Pulmonary artery endothelial cell (primary cell): ENCODE measurements at regions not wholly inside any gene's neighbourhood (a gene's known extent, or its start where the extent isn't known, plus 50 kb on each side); places are given as distances from the start of the nearest gene placed in this dataset.
"Not testable (repeated sequence)": the region's sequence is repeated elsewhere in the genome, so short reads cannot be mapped to it uniquely, and the experiment has no call there.

ENCODE experiments used
- DNase-seq: peaks from one replicate; pipeline ENCODE4 v3.0.0-alpha.2; 2011; ENCODE audit warnings: low read depth, low spot score

DNA sequence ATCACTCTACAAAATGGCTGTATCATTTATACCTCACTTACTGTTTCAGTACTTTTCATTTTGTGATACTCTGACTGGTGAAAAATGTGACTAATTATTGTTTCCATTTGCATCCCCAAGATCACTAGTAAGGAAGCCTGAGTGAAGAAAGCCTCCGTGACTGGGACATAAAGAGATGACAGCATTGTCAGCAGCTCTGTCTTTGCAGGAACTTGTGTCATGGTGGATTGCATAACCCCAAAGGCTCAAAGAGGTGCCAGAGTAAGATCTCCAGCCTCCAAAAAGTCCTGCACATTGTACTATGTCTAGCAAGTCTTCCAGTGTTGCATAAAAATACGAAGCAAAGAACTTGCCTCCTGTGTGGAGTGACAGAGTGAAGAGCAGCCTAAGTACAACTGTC lies 187.5 kb upstream of the CRIM1 start:
- DNase-seq = no peak

DNA sequence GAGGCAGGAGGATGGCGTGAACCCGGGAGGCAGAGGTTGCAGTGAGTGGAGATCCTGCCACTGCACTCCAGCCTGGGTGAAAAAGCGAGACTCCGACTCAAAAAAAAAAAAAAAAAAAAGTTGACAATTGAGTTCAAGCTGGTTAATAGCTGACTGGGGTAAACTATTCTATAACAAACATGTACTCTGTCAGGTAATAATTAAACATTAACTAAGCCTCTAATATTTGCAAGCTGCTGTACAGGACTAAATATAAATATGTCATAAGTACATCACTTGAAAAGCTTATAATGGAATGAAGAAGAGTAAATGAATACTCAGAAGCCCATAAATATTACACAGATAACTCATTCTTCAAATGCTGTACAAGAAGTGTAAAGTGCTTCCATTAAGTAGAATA lies 190.4 kb upstream of the CRIM1 start:
- no peak for DNase-seq

GRCh38 chr2:36163520-36164254 lies 191.9 kb upstream of the CRIM1 start:
- DNase-seq = no peak

DNA sequence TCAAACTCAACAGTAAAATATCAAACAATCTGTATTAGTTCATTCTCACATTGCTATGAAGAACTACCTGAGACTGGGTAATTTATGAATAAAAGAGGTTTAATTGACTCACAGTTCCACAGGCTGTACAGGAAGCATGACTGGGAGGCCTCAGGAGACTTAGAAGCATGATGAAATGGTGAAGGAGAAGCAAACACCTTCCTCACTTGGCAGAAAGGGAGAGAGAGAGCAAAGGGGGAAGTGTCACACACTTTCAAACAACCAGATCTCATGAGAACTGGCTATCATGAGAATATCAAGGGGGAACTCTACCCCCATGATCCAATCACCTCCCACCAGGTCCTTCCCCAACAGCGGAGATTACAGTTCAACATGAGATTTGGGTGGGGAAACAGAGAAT lies 198.5 kb upstream of the CRIM1 start:
- not testable (repeated sequence) for DNase-seq

DNA sequence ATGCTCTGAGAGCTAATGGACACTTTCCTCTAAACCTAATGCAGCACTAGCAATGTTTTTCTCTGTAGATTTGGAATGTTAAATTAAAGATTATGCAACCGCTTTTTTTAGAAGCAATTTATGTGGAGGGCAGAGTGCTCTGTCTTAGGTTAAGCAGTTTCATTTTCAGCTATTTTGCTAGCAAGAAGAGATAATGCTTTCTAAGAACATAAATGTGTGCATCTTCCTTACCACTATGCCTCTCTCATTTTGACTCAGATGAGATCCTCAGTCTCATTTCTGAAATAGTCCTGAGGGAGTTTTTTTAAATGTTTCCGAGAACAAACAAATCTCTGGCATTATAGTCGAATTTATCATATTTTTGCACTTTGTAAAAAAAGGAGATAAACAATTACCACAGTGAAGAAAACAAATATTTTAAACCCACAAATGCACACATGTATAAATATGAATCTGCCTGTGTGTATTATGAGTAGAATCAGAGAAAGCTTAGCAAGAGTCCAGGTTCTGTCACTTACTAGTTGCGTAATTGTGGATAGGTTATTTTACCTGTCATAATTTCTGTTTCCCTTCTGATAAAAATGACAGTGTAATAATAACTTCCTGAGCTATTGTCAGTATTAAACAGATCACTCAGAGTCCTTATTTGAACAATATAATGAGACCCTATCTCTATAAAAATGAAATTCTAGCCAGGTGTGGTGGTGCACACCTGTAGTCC lies 207.7 kb upstream of the CRIM1 start:
- no peak for DNase-seq

DNA sequence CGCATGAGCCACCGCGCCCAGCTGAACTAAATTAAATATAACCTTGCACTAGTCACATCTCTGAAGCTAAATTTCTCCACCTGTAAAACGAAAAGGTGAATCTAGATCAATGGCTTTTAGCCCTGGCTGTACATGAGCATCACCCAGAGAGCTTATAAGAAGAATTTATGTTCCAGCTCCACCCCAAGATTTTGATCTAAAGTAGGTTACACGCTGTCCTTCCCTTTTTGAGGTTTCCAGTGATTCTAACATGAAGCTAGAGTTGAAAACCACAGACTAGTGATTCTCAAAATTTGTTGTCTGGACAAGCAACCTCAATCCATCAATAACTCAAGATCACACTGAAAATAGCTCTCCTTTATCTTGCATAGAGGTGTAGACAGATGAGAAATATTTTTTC lies 208.8 kb upstream of the CRIM1 start:
- DNase-seq = no peak

GRCh38 chr2:36140391-36140790 lies 215.2 kb upstream of the CRIM1 start:
- no peak for DNase-seq

DNA sequence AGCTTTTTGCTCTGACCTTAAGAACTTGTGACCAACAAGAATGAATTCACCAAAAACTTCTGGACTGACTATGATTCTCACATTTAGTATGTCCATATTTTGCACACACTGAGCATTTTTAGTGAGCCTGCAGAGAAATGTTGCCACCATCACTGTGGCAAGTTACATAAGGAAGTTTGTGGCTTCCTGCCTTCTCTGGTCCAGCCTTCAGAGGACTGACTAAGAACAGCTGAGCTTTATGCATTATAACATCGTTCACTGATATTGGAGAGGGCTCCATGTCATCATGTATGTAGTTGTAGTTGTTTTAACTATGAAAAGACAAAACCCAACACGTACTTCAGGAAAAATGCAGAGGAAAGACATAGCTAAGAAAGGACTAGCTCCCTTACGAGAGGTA lies 218.0 kb upstream of the CRIM1 start:
- no peak for DNase-seq

DNA sequence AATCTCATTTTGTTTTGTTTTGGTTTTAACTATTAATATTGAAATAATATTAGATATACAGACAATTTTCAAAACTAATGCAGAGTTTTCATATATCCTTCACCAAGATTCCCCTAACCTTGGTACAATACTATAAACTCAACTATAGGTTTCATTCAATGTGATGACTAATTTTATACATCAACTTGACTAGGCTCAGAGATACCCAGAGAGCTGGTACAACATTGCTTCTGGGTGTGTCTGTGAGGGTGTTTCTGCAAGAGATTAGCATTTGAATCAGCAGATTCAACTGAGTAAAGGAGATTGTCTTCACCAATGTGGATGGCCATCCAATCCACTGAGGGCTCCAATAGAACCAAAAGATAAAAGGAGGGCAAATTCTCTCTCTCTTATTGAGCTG lies 221.3 kb upstream of the CRIM1 start:
- no peak for DNase-seq

GRCh38 chr2:36128359-36128758 lies 227.2 kb upstream of the CRIM1 start:
- DNase-seq = no peak

- no peak for DNase-seq
These were observed 229.9 kb upstream of the CRIM1 start for GRCh38 chr2:36125702-36126101.

DNA sequence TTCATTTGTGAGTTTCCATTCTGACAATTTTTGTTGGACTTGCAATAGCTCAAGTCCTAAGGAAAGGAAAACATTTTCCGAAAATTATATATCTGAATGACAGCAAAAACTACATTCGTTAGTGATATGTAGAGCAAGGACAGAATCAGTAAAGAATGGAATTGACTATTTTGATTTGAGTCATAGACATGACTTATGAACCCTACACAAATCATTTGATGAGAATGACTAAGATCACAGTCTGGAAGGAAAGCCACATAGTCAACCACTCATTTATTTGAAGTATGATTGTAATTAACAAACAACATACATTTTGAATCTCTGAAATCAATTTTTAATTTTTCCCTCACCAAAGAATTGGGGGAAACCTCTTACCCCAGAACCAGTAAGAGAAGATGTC lies 231.6 kb upstream of the CRIM1 start:
- no peak for DNase-seq

DNA sequence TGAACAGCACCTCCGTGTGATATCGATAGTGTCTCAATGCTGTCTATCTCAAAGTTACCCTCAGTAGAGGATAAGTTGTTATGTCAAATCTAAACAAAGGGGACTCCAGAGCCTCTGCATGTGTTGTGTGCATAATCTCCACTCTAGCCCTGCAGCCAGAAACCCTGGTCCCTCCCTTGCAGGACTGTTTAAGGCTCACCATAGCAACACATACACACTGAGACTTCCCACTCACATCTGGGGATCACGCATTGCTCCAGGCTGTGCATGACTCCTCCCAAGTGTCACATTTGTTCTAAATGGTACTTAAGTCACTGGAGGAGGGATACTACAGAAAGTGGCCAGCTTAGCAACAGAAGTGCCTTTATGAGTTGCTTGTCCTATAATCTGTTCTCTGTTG lies 258.6 kb upstream of the CRIM1 start:
- no peak for DNase-seq

DNA sequence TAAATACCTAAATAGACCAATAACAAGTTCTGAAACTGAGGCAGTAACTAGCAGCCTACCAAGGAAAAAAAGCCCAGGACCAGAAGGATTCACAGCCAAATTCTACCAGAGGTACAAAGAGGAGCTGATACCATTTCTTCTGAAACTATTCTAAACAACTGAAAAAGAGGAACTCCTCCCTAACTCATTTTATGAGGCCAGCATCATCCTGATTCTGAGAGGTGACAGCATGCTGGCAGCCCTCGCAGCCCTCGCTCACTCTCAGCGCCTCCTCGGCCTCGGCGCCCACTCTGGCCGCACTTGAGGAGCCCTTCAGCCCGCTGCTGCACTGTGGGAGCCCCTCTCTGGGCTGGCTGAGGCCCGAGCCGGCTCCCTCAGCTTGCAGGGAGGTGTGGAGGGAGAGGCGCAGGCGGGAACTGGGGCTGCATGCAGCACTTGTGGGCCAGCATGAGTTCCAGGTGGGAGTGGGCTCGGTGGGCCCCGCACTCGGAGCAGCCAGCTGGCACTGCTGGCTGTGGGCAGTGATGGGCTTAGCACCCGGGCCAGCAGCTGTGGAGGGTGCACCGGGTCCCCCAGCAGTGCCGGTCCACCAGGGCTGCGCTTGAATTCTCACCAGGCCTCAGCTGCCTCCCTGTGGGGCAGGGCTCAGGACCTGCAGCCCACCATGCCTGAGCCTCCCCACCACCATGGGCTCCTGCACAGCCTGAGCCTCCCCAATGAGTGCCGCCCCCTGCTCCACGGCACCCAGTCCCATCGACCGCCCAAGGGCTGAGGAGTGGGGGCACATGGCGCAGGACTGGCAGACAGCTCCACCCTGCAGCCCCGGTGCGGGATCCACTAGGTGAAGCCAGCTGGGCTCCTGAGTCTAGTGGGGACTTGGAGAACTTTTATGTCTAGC lies 263.5 kb upstream of the CRIM1 start:
- not testable (repeated sequence) for DNase-seq

- no peak for DNase-seq
These were observed 266.8 kb upstream of the CRIM1 start for GRCh38 chr2:36088716-36089328.

- DNase-seq = no peak
These were observed 268.2 kb upstream of the CRIM1 start for GRCh38 chr2:36087344-36087743.

GRCh38 chr2:36079793-36080192 lies 275.8 kb upstream of the CRIM1 start:
- DNase-seq = no peak

- no peak for DNase-seq
These were observed 281.6 kb upstream of the CRIM1 start for GRCh38 chr2:36074008-36074407.

GRCh38 chr2:36071698-36072097 lies 283.9 kb upstream of the CRIM1 start:
- no peak for DNase-seq

- DNase-seq = no peak
These were observed 286.5 kb upstream of the CRIM1 start for GRCh38 chr2:36069074-36069473.

DNA sequence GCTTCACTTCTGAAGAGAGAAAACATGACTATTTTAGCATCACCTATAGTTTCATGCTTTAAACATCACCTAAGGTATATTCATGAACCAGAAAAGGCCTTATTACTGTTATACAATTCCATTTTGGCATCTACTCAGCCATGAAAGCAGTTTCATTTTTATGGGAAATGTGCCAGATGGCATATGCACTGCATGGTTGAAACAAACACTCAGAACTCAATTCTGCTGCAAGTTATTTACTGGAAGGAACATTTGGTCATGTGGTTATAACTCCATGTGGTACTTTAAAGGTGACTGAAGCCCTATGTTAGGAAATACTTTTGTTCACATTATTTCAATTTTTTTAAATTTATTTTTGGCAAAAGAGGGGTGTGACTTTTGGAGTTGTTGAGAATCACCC lies 287.5 kb upstream of the CRIM1 start:
- DNase-seq = no peak

DNA sequence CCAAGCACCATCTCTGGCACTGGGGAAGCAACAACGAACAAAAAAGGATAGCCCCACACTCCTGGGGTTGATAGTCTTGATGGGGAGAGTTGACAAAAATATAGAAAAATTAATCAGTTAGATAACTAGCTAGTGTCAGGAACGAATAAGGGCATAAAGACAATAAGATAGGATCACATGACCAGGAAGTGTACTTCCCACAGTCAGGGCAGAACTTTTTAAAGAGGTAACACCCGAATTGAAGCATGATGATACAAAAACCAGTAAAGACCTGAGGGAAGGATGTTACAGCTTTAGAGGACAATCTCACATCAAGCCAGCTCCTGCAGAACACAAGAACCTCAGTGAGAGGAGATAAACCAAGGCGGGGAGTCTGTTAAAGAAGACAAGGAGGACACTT lies 295.4 kb upstream of the CRIM1 start:
- DNase-seq = no peak
